ENCODE measurements at regions not wholly inside any gene's neighbourhood (a gene's known extent, or its start where the extent isn't known, plus 50 kb on each side); places are given as distances from the start of the nearest gene placed in this dataset.

GRCh38 chrX:98362630-98363029 lies 1478.9 kb downstream of the RPA4 start:
- H2AFZ ChIP-seq (ENCODE audit: low read length): no peak overlapping the region
- H3K4me2 ChIP-seq (ENCODE audit: low read depth, low read length, poor library complexity, severe bottlenecking): no peak overlapping the region
- H3K79me2 ChIP-seq (ENCODE audit: low read length): no peaks in the 10 kb centered on the region
- H3K9me2 ChIP-seq (replicated peaks; ENCODE audit: insufficient read depth, low read length): peaks cover 4% of the 10 kb centered on the region; the same call in 1 of the 2 replicates
- H3K36me3 ChIP-seq (ENCODE audit: insufficient read depth, low read length): no peaks in the 10 kb centered on the region
- no peaks in the 10 kb centered on the region for H4K20me1 ChIP-seq (ENCODE audit: insufficient read depth, low read depth, low read length)
- H3K4me3 ChIP-seq (ENCODE audit: low read length): no peak overlapping the region
- H3K9ac ChIP-seq (ENCODE audit: low read length): no peak overlapping the region
- H3K9me3 ChIP-seq (ENCODE audit: low read length): 0 out of 2 replicates have a peak, but pooled peaks cover 5% of the 10 kb centered on the region
- DNase-seq: no peak
- H3K27ac ChIP-seq (ENCODE audit: low read length): no peak overlapping the region
- H3K4me1 ChIP-seq (ENCODE audit: low read length): no peaks in the 10 kb centered on the region
- H3K27me3 ChIP-seq (ENCODE audit: low read length): no peaks in the 10 kb centered on the region

GRCh38 chrX:98371994-98372393 lies 1488.3 kb downstream of the RPA4 start:
- Histone ChIP-seq H3K36me3 (ENCODE audit: insufficient read depth, low read length) (no peaks in the 10 kb centered on the region), H3K4me3 (ENCODE audit: low read length) (no peak overlapping the region), H4K20me1 (ENCODE audit: insufficient read depth, low read depth, low read length) (no peaks in the 10 kb centered on the region), H3K27ac (ENCODE audit: low read length) (no peak overlapping the region), H3K9ac (ENCODE audit: low read length) (no peak overlapping the region), H2AFZ (ENCODE audit: low read length) (no peak overlapping the region), H3K79me2 (ENCODE audit: low read length) (no peaks in the 10 kb centered on the region), H3K4me2 (ENCODE audit: low read depth, low read length, poor library complexity, severe bottlenecking) (no peak overlapping the region), H3K27me3 (ENCODE audit: low read length) (no peaks in the 10 kb centered on the region), H3K9me3 (ENCODE audit: low read length) (no peaks in the 10 kb centered on the region; the same call in 1 of the 2 replicates), H3K9me2 (replicated peaks; ENCODE audit: insufficient read depth, low read length) (no peaks in the 10 kb centered on the region), H3K4me1 (ENCODE audit: low read length) (no peaks in the 10 kb centered on the region)
- no peak for DNase-seq

GRCh38 chrX:98379134-98379533 lies 1495.4 kb downstream of the RPA4 start:
- Histone ChIP-seq H3K9me3 (ENCODE audit: low read length) (no peaks in the 10 kb centered on the region; the same call in 1 of the 2 replicates), H4K20me1 (ENCODE audit: insufficient read depth, low read depth, low read length) (no peaks in the 10 kb centered on the region), H3K27ac (ENCODE audit: low read length) (no peak overlapping the region), H3K9me2 (replicated peaks; ENCODE audit: insufficient read depth, low read length) (no peaks in the 10 kb centered on the region), H3K9ac (ENCODE audit: low read length) (no peak overlapping the region), H3K4me3 (ENCODE audit: low read length) (no peak overlapping the region), H3K27me3 (ENCODE audit: low read length) (no peaks in the 10 kb centered on the region), H2AFZ (ENCODE audit: low read length) (no peak overlapping the region), H3K4me1 (ENCODE audit: low read length) (no peaks in the 10 kb centered on the region), H3K4me2 (ENCODE audit: low read depth, low read length, poor library complexity, severe bottlenecking) (no peak overlapping the region), H3K79me2 (ENCODE audit: low read length) (no peaks in the 10 kb centered on the region), H3K36me3 (ENCODE audit: insufficient read depth, low read length) (no peaks in the 10 kb centered on the region)
- DNase-seq: peak; percentile 63

GRCh38 chrX:98380106-98380505 lies 1496.4 kb downstream of the RPA4 start:
- no peak for DNase-seq
- H3K79me2 ChIP-seq (ENCODE audit: low read length): no peaks in the 10 kb centered on the region
- no peaks in the 10 kb centered on the region for H3K27me3 ChIP-seq (ENCODE audit: low read length)
- H3K36me3 ChIP-seq (ENCODE audit: insufficient read depth, low read length): no peaks in the 10 kb centered on the region
- H3K4me1 ChIP-seq (ENCODE audit: low read length): no peaks in the 10 kb centered on the region
- no peak overlapping the region for H2AFZ ChIP-seq (ENCODE audit: low read length)
- no peaks in the 10 kb centered on the region; the same call in 1 of the 2 replicates for H3K9me3 ChIP-seq (ENCODE audit: low read length)
- H3K4me2 ChIP-seq (ENCODE audit: low read depth, low read length, poor library complexity, severe bottlenecking): no peak overlapping the region
- H3K9ac ChIP-seq (ENCODE audit: low read length): no peak overlapping the region
- no peak overlapping the region for H3K4me3 ChIP-seq (ENCODE audit: low read length)
- H3K27ac ChIP-seq (ENCODE audit: low read length): no peak overlapping the region
- no peaks in the 10 kb centered on the region for H3K9me2 ChIP-seq (replicated peaks; ENCODE audit: insufficient read depth, low read length)
- H4K20me1 ChIP-seq (ENCODE audit: insufficient read depth, low read depth, low read length): no peaks in the 10 kb centered on the region

- Histone ChIP-seq H3K4me2 (ENCODE audit: low read depth, low read length, poor library complexity, severe bottlenecking) (no peak overlapping the region), H3K27me3 (ENCODE audit: low read length) (no peaks in the 10 kb centered on the region), H3K4me3 (ENCODE audit: low read length) (no peak overlapping the region), H3K9me3 (ENCODE audit: low read length) (no peaks in the 10 kb centered on the region; the same call in 1 of the 2 replicates), H4K20me1 (ENCODE audit: insufficient read depth, low read depth, low read length) (no peaks in the 10 kb centered on the region), H3K9ac (ENCODE audit: low read length) (no peak overlapping the region), H2AFZ (ENCODE audit: low read length) (no peak overlapping the region), H3K4me1 (ENCODE audit: low read length) (no peaks in the 10 kb centered on the region), H3K36me3 (ENCODE audit: insufficient read depth, low read length) (no peaks in the 10 kb centered on the region), H3K79me2 (ENCODE audit: low read length) (no peaks in the 10 kb centered on the region), H3K9me2 (replicated peaks; ENCODE audit: insufficient read depth, low read length) (no peaks in the 10 kb centered on the region), H3K27ac (ENCODE audit: low read length) (no peak overlapping the region)
- DNase-seq: no peak
Observed at GRCh38 chrX:98380556-98380955, 1496.8 kb downstream of the RPA4 start.

- peak overlapping the region; percentile 54; the same call in 1 of the 2 replicates for H2AFZ ChIP-seq (ENCODE audit: low read length)
- H3K4me1 ChIP-seq (ENCODE audit: low read length): no peaks in the 10 kb centered on the region
- H3K36me3 ChIP-seq (ENCODE audit: insufficient read depth, low read length): no peaks in the 10 kb centered on the region
- DNase-seq: peak; percentile 43
- no peak overlapping the region for H3K27ac ChIP-seq (ENCODE audit: low read length)
- H3K9me3 ChIP-seq (ENCODE audit: low read length): no peaks in the 10 kb centered on the region
- H3K9me2 ChIP-seq (replicated peaks; ENCODE audit: insufficient read depth, low read length): peaks cover 3% of the 10 kb centered on the region; the same call in 1 of the 2 replicates
- no peaks in the 10 kb centered on the region for H4K20me1 ChIP-seq (ENCODE audit: insufficient read depth, low read depth, low read length)
- no peaks in the 10 kb centered on the region for H3K79me2 ChIP-seq (ENCODE audit: low read length)
- no peaks in the 10 kb centered on the region for H3K27me3 ChIP-seq (ENCODE audit: low read length)
- no peak overlapping the region for H3K4me3 ChIP-seq (ENCODE audit: low read length)
- no peak overlapping the region for H3K9ac ChIP-seq (ENCODE audit: low read length)
- H3K4me2 ChIP-seq (ENCODE audit: low read depth, low read length, poor library complexity, severe bottlenecking): no peak overlapping the region
Observed at GRCh38 chrX:98398542-98398941, 1514.8 kb downstream of the RPA4 start.

- H2AFZ ChIP-seq (ENCODE audit: low read length): no peak overlapping the region
- H3K27ac ChIP-seq (ENCODE audit: low read length): no peak overlapping the region
- no peak overlapping the region for H3K9ac ChIP-seq (ENCODE audit: low read length)
- H3K4me2 ChIP-seq (ENCODE audit: low read depth, low read length, poor library complexity, severe bottlenecking): no peak overlapping the region
- H3K9me2 ChIP-seq (replicated peaks; ENCODE audit: insufficient read depth, low read length): no peaks in the 10 kb centered on the region
- no peaks in the 10 kb centered on the region for H3K79me2 ChIP-seq (ENCODE audit: low read length)
- H3K4me3 ChIP-seq (ENCODE audit: low read length): no peak overlapping the region
- H3K27me3 ChIP-seq (ENCODE audit: low read length): no peaks in the 10 kb centered on the region
- H4K20me1 ChIP-seq (ENCODE audit: insufficient read depth, low read depth, low read length): no peaks in the 10 kb centered on the region
- H3K4me1 ChIP-seq (ENCODE audit: low read length): no peaks in the 10 kb centered on the region
- H3K36me3 ChIP-seq (ENCODE audit: insufficient read depth, low read length): no peaks in the 10 kb centered on the region
- no peak for DNase-seq
- H3K9me3 ChIP-seq (ENCODE audit: low read length): no peaks in the 10 kb centered on the region
Observed at GRCh38 chrX:98405376-98405775, 1521.7 kb downstream of the RPA4 start.

- Histone ChIP-seq H3K9me3 (ENCODE audit: low read length) (no peaks in the 10 kb centered on the region), H4K20me1 (ENCODE audit: insufficient read depth, low read depth, low read length) (no peaks in the 10 kb centered on the region), H3K4me1 (ENCODE audit: low read length) (no peaks in the 10 kb centered on the region), H3K9ac (ENCODE audit: low read length) (no peak overlapping the region), H3K79me2 (ENCODE audit: low read length) (no peaks in the 10 kb centered on the region), H2AFZ (ENCODE audit: low read length) (no peak overlapping the region), H3K9me2 (replicated peaks; ENCODE audit: insufficient read depth, low read length) (no peaks in the 10 kb centered on the region), H3K27me3 (ENCODE audit: low read length) (no peaks in the 10 kb centered on the region), H3K27ac (ENCODE audit: low read length) (no peak overlapping the region), H3K4me2 (ENCODE audit: low read depth, low read length, poor library complexity, severe bottlenecking) (no peak overlapping the region), H3K36me3 (ENCODE audit: insufficient read depth, low read length) (no peaks in the 10 kb centered on the region), H3K4me3 (ENCODE audit: low read length) (no peak overlapping the region)
- DNase-seq: no peak
Observed at GRCh38 chrX:98407584-98407983, 1523.9 kb downstream of the RPA4 start.

GRCh38 chrX:98409867-98410266 lies 1526.2 kb downstream of the RPA4 start:
- no peak for DNase-seq
- no peaks in the 10 kb centered on the region for H3K27me3 ChIP-seq (ENCODE audit: low read length)
- no peaks in the 10 kb centered on the region for H3K36me3 ChIP-seq (ENCODE audit: insufficient read depth, low read length)
- no peaks in the 10 kb centered on the region for H3K9me2 ChIP-seq (replicated peaks; ENCODE audit: insufficient read depth, low read length)
- no peak overlapping the region for H3K9ac ChIP-seq (ENCODE audit: low read length)
- no peaks in the 10 kb centered on the region for H3K9me3 ChIP-seq (ENCODE audit: low read length)
- no peaks in the 10 kb centered on the region for H4K20me1 ChIP-seq (ENCODE audit: insufficient read depth, low read depth, low read length)
- no peak overlapping the region for H2AFZ ChIP-seq (ENCODE audit: low read length)
- no peak overlapping the region for H3K4me2 ChIP-seq (ENCODE audit: low read depth, low read length, poor library complexity, severe bottlenecking)
- no peak overlapping the region for H3K27ac ChIP-seq (ENCODE audit: low read length)
- no peaks in the 10 kb centered on the region for H3K4me1 ChIP-seq (ENCODE audit: low read length)
- H3K79me2 ChIP-seq (ENCODE audit: low read length): no peaks in the 10 kb centered on the region
- H3K4me3 ChIP-seq (ENCODE audit: low read length): no peak overlapping the region
